ENCODE measurements at regions not wholly inside any gene's neighbourhood (a gene's known extent, or its start where the extent isn't known, plus 50 kb on each side); places are given as distances from the start of the nearest gene placed in this dataset.

GRCh38 chr1:2927393-2928360 is 93.6 kb upstream of the ACTRT2 start:
- TF ChIP-seq CTCF (IDR thresholded peaks at IDR 0.05) = no peak
- TF ChIP-seq POLR2A (IDR thresholded peaks at IDR 0.05) = no peak
